ENCODE measurements at regions not wholly inside any gene's neighbourhood (a gene's known extent, or its start where the extent isn't known, plus 50 kb on each side); places are given as distances from the start of the nearest gene placed in this dataset.
"Not testable (repeated sequence)": the region's sequence is repeated elsewhere in the genome, so short reads cannot be mapped to it uniquely, and the experiment has no call there.

GRCh38 chr12:9328065-9328464 is 119.9 kb upstream of the PZP start:
- DNase-seq (ENCODE audit: low spot score) (no peak), ATAC-seq (no peak)
- intact Hi-C loops (cut with DNase I): no loop called here

- intact Hi-C loops (cut with DNase I): no loop called here
- ATAC-seq: no peak
Observed at GRCh38 chr12:9327320-9327719, 119.1 kb upstream of the PZP start.

DNA sequence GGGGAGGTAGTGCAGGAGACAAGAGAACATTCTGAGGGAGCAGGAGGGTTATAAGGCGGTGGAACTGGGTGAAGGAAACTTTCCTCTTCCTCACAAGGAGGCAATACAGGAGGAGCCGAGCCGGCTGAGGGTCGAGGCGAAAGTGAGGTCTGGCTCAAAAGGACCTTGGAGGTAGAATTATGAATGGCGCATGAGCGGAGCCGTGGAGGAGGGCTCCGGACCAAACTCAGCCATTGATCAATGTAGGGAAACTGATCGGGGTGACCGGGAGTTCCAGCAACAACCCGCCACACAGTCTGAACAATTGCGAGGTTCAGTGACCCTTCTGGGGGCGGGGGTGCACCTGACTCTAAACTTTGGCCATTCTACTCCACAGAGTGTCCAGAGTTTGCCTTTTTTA is 118.7 kb upstream of the PZP start:
- intact Hi-C loops (cut with DNase I); DNase-seq (ENCODE audit: low spot score); ATAC-seq: not testable (repeated sequence)

More at GRCh38 chr12:9327320-9327719, 119.1 kb upstream of the PZP start:
- DNase-seq (ENCODE audit: low spot score): no peak

GRCh38 chr12:9326085-9326484 is 117.9 kb upstream of the PZP start:
- intact Hi-C loops (cut with DNase I): no loop called here
- DNase-seq (ENCODE audit: low spot score) (no peak), ATAC-seq (no peak)

DNA sequence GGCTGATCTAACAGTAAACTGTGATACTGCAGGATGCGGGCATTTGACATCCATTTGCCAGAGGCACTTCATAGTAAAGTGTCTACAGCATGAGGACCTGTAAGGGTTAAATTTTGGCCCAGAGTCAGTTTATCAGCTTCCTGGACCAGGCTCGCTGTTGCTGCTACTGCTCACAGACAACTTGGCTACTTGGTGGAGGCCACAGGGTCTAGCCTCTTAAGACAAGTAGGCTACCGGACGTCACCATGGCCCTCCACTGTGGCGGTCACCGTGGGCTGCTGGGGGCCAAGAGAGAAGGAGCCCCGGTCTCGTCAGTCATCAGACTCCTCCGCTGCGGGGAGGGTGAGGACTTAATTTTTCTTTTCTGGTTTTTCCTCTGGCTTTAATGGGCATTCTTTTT is 117.3 kb upstream of the PZP start:
- DNase-seq (ENCODE audit: low spot score) (no peak), ATAC-seq (peak; percentile 39)
- intact Hi-C loops (cut with DNase I): no loop called here

DNA sequence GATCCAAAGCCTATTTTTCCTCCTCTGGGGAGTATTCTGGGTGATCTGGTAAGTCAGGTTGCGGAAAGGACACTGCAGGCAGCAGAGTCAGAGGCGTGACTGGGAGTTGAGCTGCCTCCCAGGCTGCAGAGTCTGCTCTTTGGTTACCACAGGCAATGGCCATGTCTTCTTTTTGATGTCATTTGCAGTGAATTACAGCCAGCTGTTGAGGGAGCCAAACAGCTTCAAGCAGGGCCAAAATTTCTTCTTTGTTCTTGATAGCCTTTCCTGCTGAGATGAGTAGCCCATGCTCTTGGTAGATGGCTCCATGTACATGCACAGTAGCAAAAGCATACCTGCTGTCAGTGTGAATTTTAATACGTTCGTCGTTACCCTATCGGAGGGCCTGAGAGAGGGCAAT is 116.6 kb upstream of the PZP start:
- intact Hi-C loops (cut with DNase I): no loop called here
- no peak for DNase-seq (ENCODE audit: low spot score)
- ATAC-seq: no peak

DNA sequence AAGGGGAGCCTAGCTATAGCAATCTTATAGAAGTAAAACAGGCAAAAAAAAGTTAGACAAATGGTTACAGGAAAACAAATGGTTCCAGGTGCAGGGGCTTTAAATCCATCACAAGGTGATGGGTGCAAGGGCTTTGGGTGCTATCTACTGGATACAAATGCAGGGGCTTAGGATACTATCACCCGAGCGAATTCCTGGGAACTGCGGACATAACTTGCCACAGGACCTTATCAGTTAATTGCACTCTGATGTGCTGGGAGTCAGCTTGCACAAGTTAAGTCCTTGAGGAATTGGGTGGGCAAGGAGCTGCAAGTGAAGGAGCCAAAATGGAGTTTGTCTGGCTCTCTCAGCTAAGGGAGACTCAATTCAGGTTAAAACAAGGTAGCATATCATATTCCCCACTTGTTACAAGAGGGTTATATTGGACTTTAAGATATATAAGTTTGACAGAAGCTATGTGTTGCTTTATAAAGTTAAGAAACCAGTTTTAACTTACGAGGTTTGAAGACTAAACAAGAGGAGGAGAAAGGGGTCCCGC is 115.0 kb upstream of the PZP start:
- no peak for ATAC-seq
- no peak for DNase-seq (ENCODE audit: low spot score)
- intact Hi-C loops (cut with DNase I): no loop called here

DNA sequence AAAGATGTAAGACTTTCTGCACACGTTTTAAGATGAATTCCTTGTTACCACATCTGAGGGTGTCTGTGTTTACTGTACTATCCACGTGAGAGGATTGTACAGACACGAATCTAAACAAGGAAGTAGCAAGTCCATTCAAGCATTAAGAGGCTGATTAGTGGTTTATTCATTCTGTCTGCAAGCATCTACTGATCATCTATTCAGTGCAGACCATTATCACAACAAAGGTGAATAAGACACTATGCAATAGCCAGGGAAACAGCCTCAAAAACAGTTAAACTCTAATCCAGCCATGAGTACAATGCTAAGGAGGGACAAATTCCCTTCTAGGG is 111.6 kb upstream of the PZP start:
- ATAC-seq (no peak), DNase-seq (ENCODE audit: low spot score) (no peak)
- intact Hi-C loops (cut with DNase I): no loop called here

- intact Hi-C loops (cut with DNase I): no loop called here
- DNase-seq (ENCODE audit: low spot score) (no peak), ATAC-seq (peak; percentile 69)
Observed at GRCh38 chr12:9319044-9319841, 111.0 kb upstream of the PZP start.

DNA sequence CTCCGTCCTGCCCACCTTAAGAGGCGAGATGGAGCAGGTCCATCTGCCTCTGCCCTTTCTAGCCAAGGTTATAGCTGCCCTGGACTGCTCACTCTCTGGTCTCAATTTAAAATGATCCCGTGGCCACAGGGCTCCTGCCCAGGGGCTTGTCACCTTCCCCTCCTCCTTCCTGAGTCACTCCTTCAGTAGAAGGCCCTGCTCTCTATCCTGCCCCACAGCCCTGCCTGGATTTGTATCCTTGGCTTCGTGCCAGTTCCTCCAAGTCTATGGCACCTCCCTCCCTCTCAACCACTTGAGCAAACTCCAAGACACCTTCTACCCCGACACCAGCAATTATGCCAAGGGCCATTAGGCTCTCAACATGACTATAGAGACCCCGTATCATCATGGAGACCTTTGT is 105.3 kb upstream of the PZP start:
- intact Hi-C loops (cut with DNase I); ATAC-seq; DNase-seq (ENCODE audit: low spot score): not testable (repeated sequence)

- ATAC-seq; DNase-seq (ENCODE audit: low spot score); intact Hi-C loops (cut with DNase I): not testable (repeated sequence)
Observed at GRCh38 chr12:9312406-9313392, 104.5 kb upstream of the PZP start.

GRCh38 chr12:9311454-9311853 is 103.3 kb upstream of the PZP start:
- DNase-seq (ENCODE audit: low spot score); ATAC-seq; intact Hi-C loops (cut with DNase I): not testable (repeated sequence)

DNA sequence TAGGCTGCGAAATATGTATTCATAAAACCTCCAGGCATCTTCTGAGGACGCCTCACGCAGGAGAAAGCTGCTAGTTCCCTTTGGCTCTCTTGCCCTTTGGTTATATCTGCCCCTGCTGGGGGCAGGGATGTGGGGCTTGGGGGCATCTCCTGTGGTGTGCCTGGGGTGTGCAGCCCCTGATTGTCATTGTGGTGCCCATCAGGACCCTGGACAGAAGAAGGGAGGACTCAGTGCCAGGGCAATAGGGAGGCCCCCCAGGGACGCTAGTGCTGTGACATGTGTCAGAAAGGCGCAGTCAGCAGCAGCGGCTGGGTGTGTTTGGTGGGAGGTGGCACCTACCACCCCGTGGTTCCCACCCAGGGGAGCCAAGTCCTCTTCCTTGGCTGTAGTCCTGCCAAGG is 102.5 kb upstream of the PZP start:
- ATAC-seq; intact Hi-C loops (cut with DNase I); DNase-seq (ENCODE audit: low spot score): not testable (repeated sequence)

- intact Hi-C loops (cut with DNase I); DNase-seq (ENCODE audit: low spot score); ATAC-seq: not testable (repeated sequence)
Observed at GRCh38 chr12:9309749-9310148, 101.6 kb upstream of the PZP start.

DNA sequence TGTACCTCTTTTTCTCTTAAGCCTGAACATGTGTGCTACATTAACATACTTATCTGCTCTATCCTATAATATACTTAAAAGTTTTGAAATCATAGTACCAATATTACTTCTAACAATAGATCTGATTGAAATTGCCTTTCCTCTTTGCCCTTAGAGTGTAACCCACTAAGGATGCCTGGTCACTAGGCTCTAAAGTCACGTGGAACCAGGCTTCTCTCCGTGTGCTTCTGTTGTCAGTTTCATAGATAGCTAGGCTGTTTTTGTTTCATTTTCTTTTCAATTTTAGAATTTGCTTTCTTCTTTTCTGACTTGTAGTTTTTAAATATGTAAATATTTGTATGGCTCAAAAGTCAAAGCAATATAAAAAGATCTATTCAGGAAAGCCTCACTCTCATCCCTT is 100.5 kb upstream of the PZP start:
- intact Hi-C loops (cut with DNase I); ATAC-seq; DNase-seq (ENCODE audit: low spot score): not testable (repeated sequence)

DNA sequence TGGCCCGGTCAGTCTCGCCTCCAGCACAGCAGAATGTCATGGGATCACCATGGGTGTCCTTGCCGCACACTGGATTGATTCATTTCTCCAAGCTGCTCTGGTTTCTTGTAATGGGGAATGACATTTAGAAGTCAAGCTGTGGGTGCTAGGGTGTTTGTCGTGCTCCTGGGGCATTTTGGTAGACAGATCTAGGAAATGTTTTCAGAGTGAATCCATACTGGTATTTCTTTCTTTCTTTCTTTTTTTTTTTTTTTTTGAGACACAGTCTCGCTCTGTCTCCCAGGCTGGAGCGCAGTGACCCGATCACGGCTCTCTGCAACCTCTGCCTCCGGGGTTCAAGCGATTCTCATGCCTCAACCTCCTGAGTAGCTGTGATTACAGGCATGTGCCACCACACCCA is 100.0 kb upstream of the PZP start:
- ATAC-seq; intact Hi-C loops (cut with DNase I); DNase-seq (ENCODE audit: low spot score): not testable (repeated sequence)

- intact Hi-C loops (cut with DNase I); DNase-seq (ENCODE audit: low spot score); ATAC-seq: not testable (repeated sequence)
Observed at GRCh38 chr12:9307255-9307654, 99.1 kb upstream of the PZP start.

DNA sequence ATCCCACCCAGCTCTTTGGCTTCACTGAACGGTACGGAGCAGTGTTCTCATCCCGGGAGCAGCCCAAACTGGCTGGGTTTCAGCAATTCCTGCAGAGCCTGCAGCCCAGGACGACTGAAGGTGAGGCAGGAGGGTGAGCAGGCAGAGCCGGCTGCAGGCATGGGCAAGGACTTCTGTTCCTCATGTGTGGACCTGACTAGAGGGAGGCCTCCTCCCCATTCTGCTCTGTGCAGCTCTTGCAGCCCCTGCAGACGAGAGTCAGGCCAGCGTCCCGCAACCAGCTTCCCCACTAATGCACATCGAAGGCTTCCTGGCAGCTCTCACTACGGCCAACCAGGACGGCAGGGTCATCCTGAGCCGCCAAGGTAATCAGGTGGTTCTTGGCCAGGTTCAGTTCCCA is 97.8 kb upstream of the PZP start:
- intact Hi-C loops (cut with DNase I); DNase-seq (ENCODE audit: low spot score); ATAC-seq: not testable (repeated sequence)

GRCh38 chr12:9304540-9304939 is 96.3 kb upstream of the PZP start:
- intact Hi-C loops (cut with DNase I); DNase-seq (ENCODE audit: low spot score); ATAC-seq: not testable (repeated sequence)
